Activated naive CD4-positive, alpha-beta T cell treated with anti-CD3 and anti-CD28 coated beads, Interleukin-2, amount 10 ng/mL, durations not matched to agents 7 days and 5 days (primary cell): ENCODE measurements at regions not wholly inside any gene's neighbourhood (a gene's known extent, or its start where the extent isn't known, plus 50 kb on each side); places are given as distances from the start of the nearest gene placed in this dataset.

Experiments used
- CTCF ChIA-PET: fragments of 350-600 bp; sonication (Branson Sonifier 250); formaldehyde crosslinking; loops from one replicate; lab custom pipeline; 2021; ENCODE audit warnings: antibody characterized with exemption; lab: Charles Lee
- DNase-seq: peaks from one replicate; pipeline ENCODE4 v3.0.0-alpha.2; 2020
- H3K27ac Mint-ChIP-seq: one replicate; pipeline ENCODE4 v1.8.0; 2021; ENCODE audit warnings: mild to moderate bottlenecking, moderate library complexity, mixed read lengths
- H3K27me3 Mint-ChIP-seq: one replicate; pipeline ENCODE4 v1.8.0; 2021; ENCODE audit warnings: mild to moderate bottlenecking, mixed read lengths
- H3K36me3 Mint-ChIP-seq: one replicate; pipeline ENCODE4 v1.8.0; 2021; ENCODE audit warnings: mixed read lengths
- H3K4me1 Mint-ChIP-seq: one replicate; pipeline ENCODE4 v1.8.0; 2021; ENCODE audit warnings: mixed read lengths
- H3K4me3 Mint-ChIP-seq: one replicate; pipeline ENCODE4 v1.8.0; 2021; ENCODE audit warnings: mild to moderate bottlenecking, moderate library complexity, mixed read lengths
- H3K9me3 Mint-ChIP-seq: one replicate; pipeline ENCODE4 v1.8.0; 2021; ENCODE audit warnings: mixed read lengths

- CTCF ChIA-PET = no interaction called here
- no peaks in the 10 kb centered on the region for H3K27me3 Mint-ChIP-seq
Measured at GRCh38 chr2:21792571-21792970, 668.8 kb downstream of the TDRD15 start.

GRCh38 chr2:21793461-21793860, 669.7 kb downstream of the TDRD15 start:
- Mint-ChIP-seq H3K27me3 (no peaks in the 10 kb centered on the region), H3K9me3 (peaks cover 2% of the 10 kb centered on the region), H3K27ac (peak overlapping the region; percentile 58), H3K4me3 (no peak overlapping the region), H3K36me3 (no peaks in the 10 kb centered on the region), H3K4me1 (no peaks in the 10 kb centered on the region)
- no peak for DNase-seq
- CTCF ChIA-PET = interaction anchor here (0.6 kb wide), 2 partner anchors 18 to 1429 kb away, joined by 3 read pairs; no protein-coding TSS in a partner anchor

More at GRCh38 chr2:21792571-21792970, 668.8 kb downstream of the TDRD15 start:
- Mint-ChIP-seq H3K4me3 (no peak overlapping the region), H3K9me3 (peaks cover 2% of the 10 kb centered on the region), H3K36me3 (no peaks in the 10 kb centered on the region), H3K27ac (no peak overlapping the region), H3K4me1 (no peaks in the 10 kb centered on the region)
- no peak for DNase-seq

DNA sequence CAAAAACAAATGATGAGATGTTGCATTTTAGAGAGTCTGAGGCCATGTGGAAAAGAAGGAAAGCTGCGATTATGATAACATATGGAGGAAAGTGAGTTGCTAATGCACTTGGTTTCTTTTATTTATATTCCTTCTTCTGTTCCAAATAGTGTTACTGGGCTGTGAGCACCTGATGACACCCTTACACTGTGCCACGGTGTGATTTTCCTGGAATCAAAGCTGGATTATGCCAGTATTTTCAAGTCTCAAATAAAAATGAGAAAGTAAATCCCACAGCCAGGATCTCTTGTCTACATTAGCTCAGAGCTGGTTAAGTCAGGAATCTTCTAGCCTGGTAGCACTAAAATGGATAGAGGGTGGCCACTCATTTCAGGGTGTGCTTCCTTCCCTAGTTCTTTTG, 670.8 kb downstream of the TDRD15 start:
- Mint-ChIP-seq H3K36me3 (no peaks in the 10 kb centered on the region), H3K4me1 (no peaks in the 10 kb centered on the region), H3K4me3 (no peak overlapping the region), H3K27me3 (no peaks in the 10 kb centered on the region), H3K9me3 (peaks cover 2% of the 10 kb centered on the region), H3K27ac (no peak overlapping the region)
- CTCF ChIA-PET = no interaction called here
- no peak for DNase-seq

GRCh38 chr2:21800356-21800755, 676.6 kb downstream of the TDRD15 start:
- Mint-ChIP-seq H3K27ac (no peak overlapping the region), H3K27me3 (no peaks in the 10 kb centered on the region), H3K9me3 (peaks cover 7% of the 10 kb centered on the region), H3K4me3 (no peak overlapping the region), H3K4me1 (no peaks in the 10 kb centered on the region), H3K36me3 (no peaks in the 10 kb centered on the region)
- no peak for DNase-seq
- CTCF ChIA-PET = no interaction called here

GRCh38 chr2:21803550-21803949, 679.8 kb downstream of the TDRD15 start:
- H3K9me3 Mint-ChIP-seq = peaks cover 5% of the 10 kb centered on the region
- CTCF ChIA-PET = no interaction called here
- H3K27ac Mint-ChIP-seq = no peak overlapping the region
- no peaks in the 10 kb centered on the region for H3K4me1 Mint-ChIP-seq
- H3K27me3 Mint-ChIP-seq = no peaks in the 10 kb centered on the region
- no peaks in the 10 kb centered on the region for H3K36me3 Mint-ChIP-seq
- DNase-seq = no peak
- H3K4me3 Mint-ChIP-seq = no peak overlapping the region

DNA sequence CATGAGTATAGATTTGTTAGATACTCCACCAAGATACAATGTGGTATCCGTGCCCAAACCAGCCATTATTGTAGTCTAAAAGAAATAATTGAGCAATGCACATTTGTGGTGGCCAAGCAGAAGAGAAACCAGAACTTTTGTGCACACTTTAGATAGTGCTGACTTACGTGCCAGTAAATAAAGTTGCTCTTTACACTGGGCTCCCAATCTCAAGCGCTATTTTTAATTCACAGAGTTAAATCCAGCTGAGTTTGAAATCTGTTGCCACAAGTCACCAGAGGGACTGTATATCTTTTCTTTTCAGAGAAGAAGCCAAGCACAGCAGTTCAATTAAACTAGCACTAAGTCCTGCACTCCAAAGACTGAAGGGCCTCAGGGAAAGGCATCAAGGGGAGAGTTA, 680.4 kb downstream of the TDRD15 start:
- H3K27ac Mint-ChIP-seq = no peak overlapping the region
- H3K9me3 Mint-ChIP-seq = peaks cover 5% of the 10 kb centered on the region
- DNase-seq = no peak
- CTCF ChIA-PET = no interaction called here
- no peaks in the 10 kb centered on the region for H3K4me1 Mint-ChIP-seq
- H3K27me3 Mint-ChIP-seq = no peaks in the 10 kb centered on the region
- H3K36me3 Mint-ChIP-seq = no peaks in the 10 kb centered on the region
- no peak overlapping the region for H3K4me3 Mint-ChIP-seq

GRCh38 chr2:21811541-21811940, 687.8 kb downstream of the TDRD15 start:
- DNase-seq = no peak
- H3K27ac Mint-ChIP-seq = no peak overlapping the region
- CTCF ChIA-PET = no interaction called here
- no peaks in the 10 kb centered on the region for H3K36me3 Mint-ChIP-seq
- no peaks in the 10 kb centered on the region for H3K27me3 Mint-ChIP-seq
- H3K4me1 Mint-ChIP-seq = no peaks in the 10 kb centered on the region
- H3K4me3 Mint-ChIP-seq = no peak overlapping the region
- peaks cover 15% of the 10 kb centered on the region for H3K9me3 Mint-ChIP-seq

- CTCF ChIA-PET = no interaction called here
- H3K36me3 Mint-ChIP-seq = no peaks in the 10 kb centered on the region
- no peak overlapping the region for H3K4me3 Mint-ChIP-seq
- no peak overlapping the region for H3K27ac Mint-ChIP-seq
- DNase-seq = no peak
- no peaks in the 10 kb centered on the region for H3K4me1 Mint-ChIP-seq
- H3K27me3 Mint-ChIP-seq = no peaks in the 10 kb centered on the region
- peaks cover 17% of the 10 kb centered on the region for H3K9me3 Mint-ChIP-seq
Measured at GRCh38 chr2:21812766-21813165, 689.0 kb downstream of the TDRD15 start.

GRCh38 chr2:21814588-21815149, 690.9 kb downstream of the TDRD15 start:
- Mint-ChIP-seq H3K27ac (no peak overlapping the region), H3K9me3 (peaks cover 21% of the 10 kb centered on the region), H3K4me3 (no peak overlapping the region), H3K27me3 (no peaks in the 10 kb centered on the region), H3K36me3 (no peaks in the 10 kb centered on the region), H3K4me1 (no peaks in the 10 kb centered on the region)
- DNase-seq = no peak
- CTCF ChIA-PET = no interaction called here

- Mint-ChIP-seq H3K36me3 (no peaks in the 10 kb centered on the region), H3K4me3 (no peak overlapping the region), H3K27me3 (no peaks in the 10 kb centered on the region), H3K4me1 (no peaks in the 10 kb centered on the region), H3K27ac (no peak overlapping the region), H3K9me3 (peaks cover 11% of the 10 kb centered on the region)
- no peak for DNase-seq
- CTCF ChIA-PET = no interaction called here
Measured at GRCh38 chr2:21818212-21818795, 694.5 kb downstream of the TDRD15 start.

- H3K9me3 Mint-ChIP-seq = peaks cover 10% of the 10 kb centered on the region
- no peak overlapping the region for H3K27ac Mint-ChIP-seq
- no peak overlapping the region for H3K4me3 Mint-ChIP-seq
- CTCF ChIA-PET = no interaction called here
- no peaks in the 10 kb centered on the region for H3K4me1 Mint-ChIP-seq
- no peaks in the 10 kb centered on the region for H3K36me3 Mint-ChIP-seq
- no peak for DNase-seq
- no peaks in the 10 kb centered on the region for H3K27me3 Mint-ChIP-seq
Measured at GRCh38 chr2:21819454-21819853, 695.7 kb downstream of the TDRD15 start.

DNA sequence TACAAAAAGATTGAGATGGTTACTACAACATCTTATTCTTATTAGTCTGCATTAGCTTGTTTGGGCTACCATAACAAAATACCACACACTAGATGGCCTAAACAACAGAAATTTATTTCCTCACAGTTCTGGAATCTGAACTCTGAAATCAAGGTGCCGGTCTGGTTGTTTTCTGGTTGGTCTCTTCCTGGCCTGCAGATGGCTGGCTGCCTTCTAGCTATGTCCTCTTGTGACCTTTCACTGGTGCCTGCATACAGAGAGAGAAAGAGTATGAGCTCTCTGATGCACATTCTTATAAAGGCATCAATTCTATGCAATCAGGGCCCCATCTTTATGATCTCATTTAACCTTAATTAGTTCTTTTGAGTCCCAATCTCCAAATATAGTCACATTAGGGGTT, 696.5 kb downstream of the TDRD15 start:
- no peak overlapping the region for H3K27ac Mint-ChIP-seq
- no peak for DNase-seq
- peaks cover 10% of the 10 kb centered on the region for H3K9me3 Mint-ChIP-seq
- no peaks in the 10 kb centered on the region for H3K27me3 Mint-ChIP-seq
- no peak overlapping the region for H3K4me3 Mint-ChIP-seq
- CTCF ChIA-PET = no interaction called here
- no peaks in the 10 kb centered on the region for H3K4me1 Mint-ChIP-seq
- no peaks in the 10 kb centered on the region for H3K36me3 Mint-ChIP-seq

GRCh38 chr2:21821672-21822227, 698.0 kb downstream of the TDRD15 start:
- DNase-seq = no peak
- Mint-ChIP-seq H3K27me3 (no peaks in the 10 kb centered on the region), H3K4me3 (no peak overlapping the region), H3K9me3 (peaks cover 10% of the 10 kb centered on the region), H3K4me1 (no peaks in the 10 kb centered on the region), H3K36me3 (no peaks in the 10 kb centered on the region), H3K27ac (no peak overlapping the region)
- CTCF ChIA-PET = no interaction called here

- no peak overlapping the region for H3K4me3 Mint-ChIP-seq
- H3K9me3 Mint-ChIP-seq = peaks cover 10% of the 10 kb centered on the region
- no peaks in the 10 kb centered on the region for H3K27me3 Mint-ChIP-seq
- no peak overlapping the region for H3K27ac Mint-ChIP-seq
- H3K4me1 Mint-ChIP-seq = no peaks in the 10 kb centered on the region
- H3K36me3 Mint-ChIP-seq = no peaks in the 10 kb centered on the region
- CTCF ChIA-PET = no interaction called here
- no peak for DNase-seq
Measured at GRCh38 chr2:21822505-21822904, 698.7 kb downstream of the TDRD15 start.

- CTCF ChIA-PET = no interaction called here
- no peaks in the 10 kb centered on the region for H3K36me3 Mint-ChIP-seq
- H3K27me3 Mint-ChIP-seq = no peaks in the 10 kb centered on the region
- H3K4me3 Mint-ChIP-seq = no peak overlapping the region
- peaks cover 8% of the 10 kb centered on the region for H3K9me3 Mint-ChIP-seq
- no peak for DNase-seq
- H3K4me1 Mint-ChIP-seq = no peaks in the 10 kb centered on the region
- H3K27ac Mint-ChIP-seq = no peak overlapping the region
Measured at GRCh38 chr2:21833767-21834166, 710.0 kb downstream of the TDRD15 start.
